ENCODE measurements at regions not wholly inside any gene's neighbourhood (a gene's known extent, or its start where the extent isn't known, plus 50 kb on each side); places are given as distances from the start of the nearest gene placed in this dataset.
"Not testable (repeated sequence)": the region's sequence is repeated elsewhere in the genome, so short reads cannot be mapped to it uniquely, and the experiment has no call there.

GRCh38 chr2:133624551-133624950 lies 56.3 kb upstream of the NCKAP5 start:
- DNase-seq, result no peak

GRCh38 chr2:133627741-133628140 lies 59.5 kb upstream of the NCKAP5 start:
- no peak for DNase-seq

- no peak for DNase-seq
Measured at GRCh38 chr2:133633309-133633708, 65.0 kb upstream of the NCKAP5 start.

GRCh38 chr2:133633881-133634409 lies 65.7 kb upstream of the NCKAP5 start:
- no peak for DNase-seq

- no peak for DNase-seq
Measured at GRCh38 chr2:133635131-133635530, 66.9 kb upstream of the NCKAP5 start.

GRCh38 chr2:133636287-133636686 lies 68.0 kb upstream of the NCKAP5 start:
- DNase-seq, result no peak

GRCh38 chr2:133640103-133640502 lies 71.8 kb upstream of the NCKAP5 start:
- no peak for DNase-seq

GRCh38 chr2:133641497-133641896 lies 73.2 kb upstream of the NCKAP5 start:
- DNase-seq, result no peak

GRCh38 chr2:133641942-133642725 lies 73.9 kb upstream of the NCKAP5 start:
- no peak for DNase-seq

- no peak for DNase-seq
Measured at GRCh38 chr2:133642791-133643191, 74.5 kb upstream of the NCKAP5 start.

- DNase-seq, result no peak
Measured at GRCh38 chr2:133643863-133644262, 75.6 kb upstream of the NCKAP5 start.

GRCh38 chr2:133644846-133645245 lies 76.6 kb upstream of the NCKAP5 start:
- no peak for DNase-seq

- not testable (repeated sequence) for DNase-seq
Measured at GRCh38 chr2:133647386-133647785, 79.1 kb upstream of the NCKAP5 start.

GRCh38 chr2:133651861-133652260 lies 83.6 kb upstream of the NCKAP5 start:
- DNase-seq, result no peak

GRCh38 chr2:133652398-133652797 lies 84.1 kb upstream of the NCKAP5 start:
- no peak for DNase-seq

- no peak for DNase-seq
Measured at GRCh38 chr2:133653056-133653455, 84.8 kb upstream of the NCKAP5 start.

- no peak for DNase-seq
Measured at GRCh38 chr2:133654949-133655348, 86.7 kb upstream of the NCKAP5 start.

- DNase-seq, result no peak
Measured at GRCh38 chr2:133655610-133656009, 87.3 kb upstream of the NCKAP5 start.

- DNase-seq, result no peak
Measured at GRCh38 chr2:133657591-133657990, 89.3 kb upstream of the NCKAP5 start.

- no peak for DNase-seq
Measured at GRCh38 chr2:133658020-133658903, 90.0 kb upstream of the NCKAP5 start.

- no peak for DNase-seq
Measured at GRCh38 chr2:133660510-133660909, 92.2 kb upstream of the NCKAP5 start.

- no peak for DNase-seq
Measured at GRCh38 chr2:133661392-133661791, 93.1 kb upstream of the NCKAP5 start.

- no peak for DNase-seq
Measured at GRCh38 chr2:133666621-133667020, 98.4 kb upstream of the NCKAP5 start.

GRCh38 chr2:133667085-133667484 lies 98.8 kb upstream of the NCKAP5 start:
- DNase-seq, result no peak
